Mesendoderm (in vitro differentiated cells): ENCODE measurements at regions not wholly inside any gene's neighbourhood (a gene's known extent, or its start where the extent isn't known, plus 50 kb on each side); places are given as distances from the start of the nearest gene placed in this dataset.
A peak's percentile ranks its signal among the peaks of the same experiment; 100 is the strongest.

Experiments
- DNase-seq: peaks from one replicate; pipeline ENCODE4 v3.0.0; 2013
- H2AK5ac ChIP-seq: 2 replicates; pipeline ENCODE4 v1.6.1; 2013; ENCODE audit warnings: low read length, inconsistent platforms
- H2BK120ac ChIP-seq: 2 replicates; pipeline ENCODE4 v1.6.1; 2013; ENCODE audit warnings: low read depth, mild to moderate bottlenecking, low read length, moderate library complexity, mixed read lengths
- H2BK15ac ChIP-seq: replicated peaks from 2 replicates; pipeline ENCODE4 v1.6.1; 2013; ENCODE audit warnings: low read depth, mild to moderate bottlenecking, moderate library complexity
- H2BK5ac ChIP-seq: 2 replicates; pipeline ENCODE4 v1.6.1; 2013; ENCODE audit warnings: low read length, inconsistent platforms
- H3K18ac ChIP-seq: 2 replicates; pipeline ENCODE4 v1.6.1; 2013; ENCODE audit warnings: mild to moderate bottlenecking, low read length, mixed read lengths
- H3K23ac ChIP-seq: one replicate; pipeline ENCODE4 v1.6.1; 2013; ENCODE audit warnings: low read length
- H3K27ac ChIP-seq: 2 replicates; pipeline ENCODE4 v1.5.1; 2013; ENCODE audit warnings: low read depth, mild to moderate bottlenecking, inconsistent platforms, low read length, moderate library complexity
- H3K27me3 ChIP-seq: 2 replicates; pipeline ENCODE4 v1.6.1; 2013; ENCODE audit warnings: low read length, control low read depth, mild to moderate bottlenecking, inconsistent platforms; ENCODE audit not compliant: insufficient read depth, poor library complexity
- H3K36me3 ChIP-seq: 2 replicates; pipeline ENCODE4 v1.6.1; 2013; ENCODE audit warnings: low read length, inconsistent platforms; ENCODE audit not compliant: control insufficient read depth, insufficient read depth
- H3K4ac ChIP-seq: one replicate; pipeline ENCODE4 v1.6.1; 2013; ENCODE audit warnings: low read depth, mild to moderate bottlenecking, low read length, moderate library complexity
- H3K4me1 ChIP-seq: 2 replicates; pipeline ENCODE4 v1.6.1; 2013; ENCODE audit warnings: low read depth, low read length, inconsistent platforms; ENCODE audit not compliant: control insufficient read depth
- H3K4me2 ChIP-seq: 2 replicates; pipeline ENCODE4 v1.6.1; 2013; ENCODE audit warnings: low read length
- H3K4me3 ChIP-seq: 2 replicates; pipeline ENCODE4 v1.5.1; 2013; ENCODE audit warnings: mild to moderate bottlenecking, low read length
- H3K56ac ChIP-seq: one replicate; pipeline ENCODE4 v1.6.1; 2013; ENCODE audit warnings: low read length
- H3K79me1 ChIP-seq: 2 replicates; pipeline ENCODE4 v1.6.1; 2013; ENCODE audit warnings: low read length, inconsistent platforms
- H3K79me2 ChIP-seq: 2 replicates; pipeline ENCODE4 v1.6.1; 2013; ENCODE audit warnings: mild to moderate bottlenecking, low read length; ENCODE audit not compliant: control insufficient read depth, insufficient read depth
- H3K9ac ChIP-seq: 2 replicates; pipeline ENCODE4 v1.6.1; 2013; ENCODE audit warnings: low read length, inconsistent platforms
- H4K5ac ChIP-seq: one replicate; pipeline ENCODE4 v1.6.1; 2013; ENCODE audit warnings: low read length
- H4K8ac ChIP-seq: one replicate; pipeline ENCODE4 v1.6.1; 2013; ENCODE audit warnings: low read depth, mild to moderate bottlenecking, control low read depth, low read length, moderate library complexity
- WGBS: extraction: QIAGEN DNeasy Blood & Tissue Kit; methylation state at CpG from one replicate; pipeline ENCODE4 v1.1.7; 2013; ENCODE audit warnings: low lambda C conversion rate, missing lambda C conversion rate; ENCODE audit not compliant: insufficient coverage; ENCODE audit errors: extremely low coverage; 5-methylcytosine and 5-hydroxymethylcytosine counted together

- no peak overlapping the region for H2AK5ac ChIP-seq
- no peaks in the 10 kb centered on the region for H3K36me3 ChIP-seq
- no peak overlapping the region for H2BK5ac ChIP-seq
- no peak overlapping the region for H3K9ac ChIP-seq
- H2BK120ac ChIP-seq: no peak overlapping the region
- no peak overlapping the region for H4K8ac ChIP-seq
- peaks cover 2% of the 10 kb centered on the region for H3K4me1 ChIP-seq
- no peaks in the 10 kb centered on the region for H3K79me1 ChIP-seq
- no peak overlapping the region for H3K4me3 ChIP-seq
- H4K5ac ChIP-seq: no peak overlapping the region
- H3K27ac ChIP-seq: no peak overlapping the region
- no peak overlapping the region for H3K4ac ChIP-seq
- H3K18ac ChIP-seq: no peak overlapping the region
- H3K79me2 ChIP-seq: no peaks in the 10 kb centered on the region
- H3K4me2 ChIP-seq: no peak overlapping the region
- whole genome bisulfite sequencing: no CpG with 5 or more reads among the region's 4 CpGs
- no peak for DNase-seq
- no peak overlapping the region for H3K23ac ChIP-seq
- no peak overlapping the region for H2BK15ac ChIP-seq
- H3K56ac ChIP-seq: no peak overlapping the region
- no peaks in the 10 kb centered on the region for H3K27me3 ChIP-seq
Observed at GRCh38 chr6:84556541-84557335, 207.7 kb downstream of the TBX18 start.

GRCh38 chr6:84554706-84555105 is 209.7 kb downstream of the TBX18 start:
- Histone ChIP-seq H2BK15ac (no peak overlapping the region), H3K9ac (no peak overlapping the region), H3K4ac (no peak overlapping the region), H3K27ac (no peak overlapping the region), H3K4me2 (no peak overlapping the region), H3K36me3 (no peaks in the 10 kb centered on the region), H3K18ac (no peak overlapping the region), H4K8ac (no peak overlapping the region), H3K79me2 (no peaks in the 10 kb centered on the region), H3K4me3 (no peak overlapping the region), H4K5ac (no peak overlapping the region), H2BK5ac (no peak overlapping the region), H3K56ac (no peak overlapping the region), H2AK5ac (no peak overlapping the region), H3K79me1 (no peaks in the 10 kb centered on the region), H3K27me3 (no peaks in the 10 kb centered on the region), H3K4me1 (no peaks in the 10 kb centered on the region), H3K23ac (no peak overlapping the region), H2BK120ac (no peak overlapping the region)
- WGBS: no CpG with 5 or more reads among the region's 4 CpGs
- no peak for DNase-seq

- H3K36me3 ChIP-seq: no peaks in the 10 kb centered on the region
- H2BK15ac ChIP-seq: no peak overlapping the region
- no peak overlapping the region for H2BK5ac ChIP-seq
- no peak overlapping the region for H2BK120ac ChIP-seq
- H3K27ac ChIP-seq: no peak overlapping the region
- no peak overlapping the region for H3K56ac ChIP-seq
- H2AK5ac ChIP-seq: no peak overlapping the region
- H3K4me2 ChIP-seq: no peak overlapping the region
- H3K23ac ChIP-seq: no peak overlapping the region
- no peak overlapping the region for H3K4me3 ChIP-seq
- DNase-seq: no peak
- no peaks in the 10 kb centered on the region for H3K79me2 ChIP-seq
- H3K4me1 ChIP-seq: no peaks in the 10 kb centered on the region
- no peak overlapping the region for H4K8ac ChIP-seq
- H4K5ac ChIP-seq: no peak overlapping the region
- no peaks in the 10 kb centered on the region for H3K79me1 ChIP-seq
- H3K18ac ChIP-seq: no peak overlapping the region
- H3K27me3 ChIP-seq: no peaks in the 10 kb centered on the region
- H3K4ac ChIP-seq: no peak overlapping the region
- no peak overlapping the region for H3K9ac ChIP-seq
Observed at GRCh38 chr6:84554074-84554473, 210.3 kb downstream of the TBX18 start.

GRCh38 chr6:84553527-84553926 is 210.9 kb downstream of the TBX18 start:
- Histone ChIP-seq H3K27ac (no peak overlapping the region), H3K79me1 (no peaks in the 10 kb centered on the region), H3K18ac (no peak overlapping the region), H3K9ac (no peak overlapping the region), H3K56ac (no peak overlapping the region), H3K4ac (no peak overlapping the region), H2AK5ac (no peak overlapping the region), H2BK120ac (no peak overlapping the region), H3K4me1 (no peaks in the 10 kb centered on the region), H2BK5ac (no peak overlapping the region), H3K36me3 (no peaks in the 10 kb centered on the region), H3K27me3 (no peaks in the 10 kb centered on the region), H4K5ac (no peak overlapping the region), H3K4me3 (no peak overlapping the region), H3K23ac (no peak overlapping the region), H2BK15ac (no peak overlapping the region), H4K8ac (no peak overlapping the region), H3K4me2 (no peak overlapping the region), H3K79me2 (no peaks in the 10 kb centered on the region)
- WGBS: no CpG with 5 or more reads among the region's 1 CpG
- no peak for DNase-seq

- no peak overlapping the region for H2BK15ac ChIP-seq
Observed at GRCh38 chr6:84551797-84552196, 212.6 kb downstream of the TBX18 start.

GRCh38 chr6:84549917-84550316 is 214.5 kb downstream of the TBX18 start:
- Histone ChIP-seq H3K36me3 (no peaks in the 10 kb centered on the region), H4K5ac (no peak overlapping the region), H3K4me1 (no peaks in the 10 kb centered on the region), H3K4me2 (no peak overlapping the region), H3K79me1 (no peaks in the 10 kb centered on the region), H3K18ac (no peak overlapping the region), H2BK5ac (no peak overlapping the region), H3K27ac (no peak overlapping the region), H3K27me3 (no peaks in the 10 kb centered on the region), H2BK15ac (no peak overlapping the region), H4K8ac (no peak overlapping the region), H3K79me2 (no peaks in the 10 kb centered on the region), H2BK120ac (no peak overlapping the region), H3K56ac (no peak overlapping the region), H3K23ac (no peak overlapping the region), H3K9ac (no peak overlapping the region), H2AK5ac (no peak overlapping the region), H3K4ac (no peak overlapping the region), H3K4me3 (no peak overlapping the region)
- DNase-seq: peak; percentile 26
- no CpG with 5 or more reads among the region's 4 CpGs for WGBS

More at GRCh38 chr6:84551797-84552196, 212.6 kb downstream of the TBX18 start:
- no CpG with 5 or more reads among the region's 6 CpGs for WGBS
- peak; percentile 73 for DNase-seq
- no peak overlapping the region for H3K56ac ChIP-seq
- no peak overlapping the region for H3K4me3 ChIP-seq
- no peak overlapping the region for H3K9ac ChIP-seq
- no peak overlapping the region for H3K4me2 ChIP-seq
- no peak overlapping the region for H3K18ac ChIP-seq
- H2BK120ac ChIP-seq: no peak overlapping the region
- H3K4me1 ChIP-seq: no peaks in the 10 kb centered on the region
- H3K27ac ChIP-seq: no peak overlapping the region
- no peak overlapping the region for H4K8ac ChIP-seq
- no peaks in the 10 kb centered on the region for H3K27me3 ChIP-seq
- no peak overlapping the region for H4K5ac ChIP-seq
- no peak overlapping the region for H3K23ac ChIP-seq
- H3K79me2 ChIP-seq: no peaks in the 10 kb centered on the region
- no peaks in the 10 kb centered on the region for H3K79me1 ChIP-seq
- H3K36me3 ChIP-seq: no peaks in the 10 kb centered on the region
- H2AK5ac ChIP-seq: no peak overlapping the region
- H3K4ac ChIP-seq: no peak overlapping the region
- no peak overlapping the region for H2BK5ac ChIP-seq
